ENCODE measurements at regions not wholly inside any gene's neighbourhood (a gene's known extent, or its start where the extent isn't known, plus 50 kb on each side); places are given as distances from the start of the nearest gene placed in this dataset.

DNA sequence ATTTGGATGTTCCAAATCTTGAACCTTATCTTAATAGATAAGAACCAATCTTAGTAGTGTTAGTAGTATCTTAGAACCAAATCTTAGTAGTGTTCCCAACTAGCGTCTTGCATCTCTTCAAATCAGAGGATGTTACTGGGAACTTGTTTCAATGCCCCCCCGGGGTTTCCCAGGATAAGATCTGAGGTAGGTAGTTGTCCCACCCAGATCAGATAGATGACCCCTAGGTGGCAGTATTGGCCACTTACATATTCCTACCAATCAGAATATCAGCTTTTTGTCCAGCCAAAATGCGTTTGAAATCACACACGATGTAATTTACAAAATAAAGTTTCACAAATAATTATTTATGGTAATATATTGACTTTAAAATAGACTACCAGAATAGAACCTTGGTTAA lies 314.8 kb downstream of the MBD2 start:
- Histone ChIP-seq H3K4me3 (no peak overlapping the region), H3K9me3 (no peaks in the 10 kb centered on the region), H3K4me1 (no peaks in the 10 kb centered on the region), H3K27me3 (no peaks in the 10 kb centered on the region), H3K27ac (no peak overlapping the region), H3K36me3 (no peaks in the 10 kb centered on the region)
- TF ChIP-seq EP300 (IDR thresholded peaks at IDR 0.05) = no peak
- no peak for TF ChIP-seq CTCF (IDR thresholded peaks at IDR 0.05)
- TF ChIP-seq POLR2AphosphoS5 (IDR thresholded peaks at IDR 0.05) = no peak
- no peak for TF ChIP-seq POLR2A (IDR thresholded peaks at IDR 0.05)
- no peak for DNase-seq (ENCODE audit: low spot score in 2 of 2)
- WGBS = 71% methylated on average over 4 of the region's 4 CpGs

GRCh38 chr18:53907921-53908320 lies 316.5 kb downstream of the MBD2 start:
- Histone ChIP-seq H3K4me3 (no peak overlapping the region), H3K9me3 (no peaks in the 10 kb centered on the region), H3K36me3 (no peaks in the 10 kb centered on the region), H3K4me1 (no peaks in the 10 kb centered on the region), H3K27ac (no peak overlapping the region), H3K27me3 (no peaks in the 10 kb centered on the region)
- TF ChIP-seq CTCF (IDR thresholded peaks at IDR 0.05) = no peak
- no peak for TF ChIP-seq EP300 (IDR thresholded peaks at IDR 0.05)
- TF ChIP-seq POLR2AphosphoS5 (IDR thresholded peaks at IDR 0.05) = no peak
- no peak for TF ChIP-seq POLR2A (IDR thresholded peaks at IDR 0.05)
- DNase-seq (ENCODE audit: low spot score in 2 of 2) = no peak

DNA sequence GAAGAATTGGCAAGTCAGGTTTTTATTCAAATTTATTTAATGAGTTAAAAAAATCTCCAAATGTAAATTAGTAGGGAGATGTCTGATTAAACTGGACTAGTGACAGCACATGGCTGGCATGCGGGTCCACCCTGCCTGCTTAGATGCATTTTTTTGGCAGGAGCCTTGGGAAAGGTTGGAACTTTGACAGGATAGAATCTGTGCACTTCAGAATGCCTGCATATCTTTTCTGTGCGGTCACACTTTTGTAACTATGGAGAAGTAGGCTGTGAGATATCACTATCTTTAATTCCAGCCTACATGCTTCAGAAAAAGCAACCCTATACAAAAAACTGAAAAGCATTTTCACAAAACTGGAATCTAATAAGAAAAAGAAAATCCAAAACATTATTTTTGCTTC lies 317.8 kb downstream of the MBD2 start:
- Histone ChIP-seq H3K36me3 (no peaks in the 10 kb centered on the region), H3K27me3 (no peaks in the 10 kb centered on the region), H3K27ac (no peak overlapping the region), H3K4me1 (no peaks in the 10 kb centered on the region), H3K9me3 (no peaks in the 10 kb centered on the region), H3K4me3 (no peak overlapping the region)
- no peak for DNase-seq (ENCODE audit: low spot score in 2 of 2)
- TF ChIP-seq EP300 (IDR thresholded peaks at IDR 0.05) = no peak
- TF ChIP-seq POLR2A (IDR thresholded peaks at IDR 0.05) = no peak
- no peak for TF ChIP-seq CTCF (IDR thresholded peaks at IDR 0.05)
- no peak for TF ChIP-seq POLR2AphosphoS5 (IDR thresholded peaks at IDR 0.05)
- 36% methylated on average over 2 of the region's 2 CpGs for WGBS

- no peak overlapping the region for H3K27ac ChIP-seq
- no peak for TF ChIP-seq CTCF (IDR thresholded peaks at IDR 0.05)
- TF ChIP-seq POLR2AphosphoS5 (IDR thresholded peaks at IDR 0.05) = no peak
- no peak for TF ChIP-seq POLR2A (IDR thresholded peaks at IDR 0.05)
- TF ChIP-seq EP300 (IDR thresholded peaks at IDR 0.05) = no peak
- H3K4me1 ChIP-seq = no peaks in the 10 kb centered on the region
- DNase-seq (ENCODE audit: low spot score in 2 of 2) = no peak
- no peak overlapping the region for H3K4me3 ChIP-seq
- 73% methylated on average over 5 of the region's 5 CpGs for WGBS
- no peaks in the 10 kb centered on the region for H3K36me3 ChIP-seq
- no peaks in the 10 kb centered on the region for H3K27me3 ChIP-seq
- H3K9me3 ChIP-seq = no peaks in the 10 kb centered on the region
Observed at GRCh38 chr18:53894675-53895442, 329.6 kb downstream of the MBD2 start.

DNA sequence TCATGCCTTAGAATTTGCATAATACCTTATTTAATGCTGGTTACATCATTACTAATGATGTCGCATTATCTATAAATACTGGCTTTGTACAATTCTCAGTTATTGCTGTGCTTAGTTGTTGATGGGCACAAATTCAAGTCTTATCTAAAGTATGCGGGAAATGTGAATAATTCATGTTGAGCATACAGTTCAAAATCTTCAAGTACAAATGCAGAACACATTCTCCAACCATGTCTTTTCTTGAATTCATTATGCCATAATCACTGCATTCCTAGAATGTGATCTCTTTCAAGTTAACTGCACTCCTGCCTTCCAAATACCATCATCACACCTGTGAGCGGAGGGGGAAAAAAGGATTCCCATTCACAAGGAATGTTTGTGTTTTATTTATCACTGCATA lies 337.0 kb downstream of the MBD2 start:
- no peaks in the 10 kb centered on the region for H3K9me3 ChIP-seq
- H3K36me3 ChIP-seq = no peaks in the 10 kb centered on the region
- H3K27me3 ChIP-seq = no peaks in the 10 kb centered on the region
- no peak overlapping the region for H3K4me3 ChIP-seq
- TF ChIP-seq EP300 (IDR thresholded peaks at IDR 0.05) (no peak), POLR2A (IDR thresholded peaks at IDR 0.05) (no peak), POLR2AphosphoS5 (IDR thresholded peaks at IDR 0.05) (no peak), CTCF (IDR thresholded peaks at IDR 0.05) (no peak)
- 60% methylated on average over 3 of the region's 3 CpGs for WGBS
- no peak for DNase-seq (ENCODE audit: low spot score in 2 of 2)
- H3K27ac ChIP-seq = no peak overlapping the region
- H3K4me1 ChIP-seq = no peaks in the 10 kb centered on the region
